HUES48 (cell line): ENCODE measurements at regions not wholly inside any gene's neighbourhood (a gene's known extent, or its start where the extent isn't known, plus 50 kb on each side); places are given as distances from the start of the nearest gene placed in this dataset.

ENCODE experiments used
- H3K27ac ChIP-seq: one replicate; pipeline ENCODE4 v1.7.0; 2013; ENCODE audit warnings: low read depth, low read length, inconsistent platforms
- H3K27me3 ChIP-seq: 2 replicates; pipeline ENCODE4 v1.6.1; 2013; ENCODE audit warnings: mild to moderate bottlenecking, low read length; ENCODE audit not compliant: control insufficient read depth, insufficient read depth
- H3K36me3 ChIP-seq: 2 replicates; pipeline ENCODE4 v1.6.1; 2013; ENCODE audit warnings: low read length; ENCODE audit not compliant: control insufficient read depth, insufficient read depth
- H3K4me1 ChIP-seq: 2 replicates; pipeline ENCODE4 v1.6.1; 2013; ENCODE audit warnings: mild to moderate bottlenecking, low read length; ENCODE audit not compliant: control insufficient read depth, insufficient read depth
- H3K4me3 ChIP-seq: 2 replicates; pipeline ENCODE4 v1.5.1; 2013; ENCODE audit warnings: mild to moderate bottlenecking, low read depth, low read length
- H3K9ac ChIP-seq: 2 replicates; pipeline ENCODE4 v1.6.1; 2013; ENCODE audit warnings: mild to moderate bottlenecking, low read depth, low read length, moderate library complexity
- H3K9me3 ChIP-seq: 2 replicates; pipeline ENCODE4 v1.6.1; 2013; ENCODE audit warnings: low read length; ENCODE audit not compliant: control insufficient read depth, insufficient read depth

DNA sequence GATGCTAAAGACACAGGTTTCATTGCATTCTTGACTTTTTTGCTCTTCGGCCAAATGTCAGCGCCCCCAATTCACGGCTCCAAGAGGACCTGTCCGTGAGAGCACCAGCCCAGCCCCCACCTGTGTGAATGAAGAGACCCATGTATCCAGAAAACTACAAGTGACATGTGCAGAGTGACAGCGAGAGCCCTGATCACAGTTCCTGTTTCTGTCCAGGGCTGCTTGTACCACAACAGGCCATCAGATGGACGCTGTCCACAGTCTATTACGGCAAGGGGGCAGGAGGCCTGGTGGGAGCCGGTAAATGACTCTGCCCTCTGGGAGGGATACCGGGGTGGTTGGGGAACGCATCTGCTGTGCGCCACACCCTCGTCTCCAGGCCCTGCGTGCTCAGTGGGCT, 520.9 kb upstream of the ID2 start:
- Histone ChIP-seq H3K36me3 (no peaks in the 10 kb centered on the region), H3K4me1 (peaks cover 20% of the 10 kb centered on the region), H3K9ac (no peak overlapping the region), H3K9me3 (no peaks in the 10 kb centered on the region), H3K4me3 (no peak overlapping the region), H3K27me3 (no peaks in the 10 kb centered on the region), H3K27ac (no peak overlapping the region)

DNA sequence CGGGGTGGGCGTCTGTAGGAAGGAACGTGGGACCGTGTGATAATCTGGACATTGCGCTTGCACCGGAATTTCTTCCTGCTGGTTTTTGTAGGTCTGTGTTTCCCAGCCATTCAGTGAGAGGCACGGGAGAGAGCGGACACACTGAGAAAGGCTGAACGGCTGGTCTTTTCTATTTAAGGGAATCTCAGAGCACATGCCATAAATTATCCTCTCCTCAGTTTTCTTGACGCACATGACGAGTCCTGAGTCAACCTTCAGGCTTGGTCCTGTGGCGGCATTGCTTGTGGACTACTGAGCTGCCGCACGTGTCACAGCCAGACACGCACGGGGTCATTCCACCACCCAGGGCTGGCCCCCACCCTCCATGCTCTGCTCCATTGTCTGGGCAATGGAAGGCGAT, 519.3 kb upstream of the ID2 start:
- no peak overlapping the region for H3K4me3 ChIP-seq
- H3K27me3 ChIP-seq, result no peaks in the 10 kb centered on the region
- H3K9me3 ChIP-seq, result no peaks in the 10 kb centered on the region
- H3K27ac ChIP-seq, result no peak overlapping the region
- peaks cover 20% of the 10 kb centered on the region for H3K4me1 ChIP-seq
- no peaks in the 10 kb centered on the region for H3K36me3 ChIP-seq
- H3K9ac ChIP-seq, result no peak overlapping the region

DNA sequence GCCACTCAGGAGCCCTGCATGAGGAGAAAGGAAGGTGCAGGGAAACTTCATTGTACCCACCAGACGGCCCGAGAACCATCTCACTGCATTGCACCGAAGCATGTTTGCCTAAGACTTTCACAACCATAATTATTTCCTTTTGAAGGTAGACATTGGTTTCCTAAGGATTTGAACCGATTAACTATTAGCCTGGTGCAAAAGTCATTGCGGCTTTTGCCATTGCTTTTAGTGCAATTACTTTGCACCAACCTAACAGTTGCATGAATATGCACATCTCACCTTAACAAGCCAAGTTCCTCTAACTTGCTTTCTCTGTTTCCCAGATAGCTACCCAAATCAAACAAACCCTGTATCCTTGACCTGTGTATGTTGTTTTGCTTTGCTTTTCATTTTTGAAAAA, 516.3 kb upstream of the ID2 start:
- Histone ChIP-seq H3K4me3 (no peak overlapping the region), H3K9ac (no peak overlapping the region), H3K27me3 (no peaks in the 10 kb centered on the region), H3K36me3 (no peaks in the 10 kb centered on the region), H3K27ac (no peak overlapping the region), H3K4me1 (no peaks in the 10 kb centered on the region), H3K9me3 (no peaks in the 10 kb centered on the region)

DNA sequence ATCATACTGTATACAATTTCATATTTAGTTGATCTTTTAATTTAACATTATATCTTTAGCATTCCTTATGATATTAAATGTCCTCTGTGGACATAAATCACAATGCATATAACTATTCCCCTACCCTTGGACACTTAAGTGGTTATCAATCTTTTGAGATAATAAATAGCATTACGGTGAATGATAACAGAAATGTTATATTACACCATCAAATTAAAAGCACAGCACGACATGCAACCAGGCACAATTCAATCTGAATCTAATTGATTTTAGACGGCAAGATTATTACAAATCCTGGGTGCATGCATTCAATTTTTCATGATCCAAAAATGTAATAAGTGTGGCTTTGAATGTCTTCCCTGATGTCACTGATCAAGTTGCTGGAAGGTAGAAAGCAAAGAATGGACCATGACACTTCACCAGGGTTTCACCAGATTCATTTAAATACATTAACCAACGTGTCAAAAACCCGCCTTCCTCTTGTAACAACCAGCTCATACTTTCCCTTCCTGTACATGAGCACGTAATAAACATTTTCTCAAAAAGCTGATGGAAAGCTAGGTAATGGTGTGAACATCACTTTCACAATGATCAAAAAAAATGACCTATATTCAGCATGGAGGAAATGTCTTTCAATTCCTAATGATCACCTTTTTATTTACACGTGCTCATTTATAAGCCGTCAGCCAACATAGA, 513.7 kb upstream of the ID2 start:
- no peaks in the 10 kb centered on the region for H3K4me1 ChIP-seq
- no peak overlapping the region for H3K27ac ChIP-seq
- no peaks in the 10 kb centered on the region for H3K27me3 ChIP-seq
- no peak overlapping the region for H3K4me3 ChIP-seq
- no peak overlapping the region for H3K9ac ChIP-seq
- no peaks in the 10 kb centered on the region for H3K9me3 ChIP-seq
- H3K36me3 ChIP-seq, result no peaks in the 10 kb centered on the region

DNA sequence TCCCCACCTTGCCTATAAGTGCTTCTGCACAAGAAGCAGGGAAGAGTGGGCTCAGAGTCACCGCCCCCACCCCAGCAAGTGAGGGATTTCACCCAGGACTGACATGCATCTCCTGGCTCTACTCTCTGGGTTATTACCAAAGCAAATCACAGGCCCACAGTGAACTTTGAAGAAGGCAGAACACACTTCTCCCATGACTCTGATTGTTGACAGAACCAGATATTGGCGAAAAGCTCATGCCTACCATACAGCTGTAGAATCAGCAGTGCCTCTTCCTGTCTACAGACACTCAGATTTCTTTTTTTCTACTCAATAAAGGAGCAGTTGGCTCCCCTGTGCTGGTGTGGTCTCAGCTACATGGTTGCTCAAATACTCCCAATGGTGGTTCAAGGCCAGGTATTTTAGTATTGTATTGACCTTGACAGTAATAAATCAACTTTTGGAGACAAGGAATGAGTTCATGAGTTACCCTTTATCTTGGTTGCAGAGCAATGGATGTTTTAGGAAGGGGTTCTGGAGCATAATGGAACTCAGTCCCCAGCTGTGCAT, 512.9 kb upstream of the ID2 start:
- no peak overlapping the region for H3K9ac ChIP-seq
- H3K36me3 ChIP-seq, result no peaks in the 10 kb centered on the region
- no peaks in the 10 kb centered on the region for H3K27me3 ChIP-seq
- 0 out of 2 replicates have a peak, but pooled peaks cover 4% of the 10 kb centered on the region for H3K4me1 ChIP-seq
- no peak overlapping the region for H3K27ac ChIP-seq
- no peak overlapping the region for H3K4me3 ChIP-seq
- H3K9me3 ChIP-seq, result no peaks in the 10 kb centered on the region

DNA sequence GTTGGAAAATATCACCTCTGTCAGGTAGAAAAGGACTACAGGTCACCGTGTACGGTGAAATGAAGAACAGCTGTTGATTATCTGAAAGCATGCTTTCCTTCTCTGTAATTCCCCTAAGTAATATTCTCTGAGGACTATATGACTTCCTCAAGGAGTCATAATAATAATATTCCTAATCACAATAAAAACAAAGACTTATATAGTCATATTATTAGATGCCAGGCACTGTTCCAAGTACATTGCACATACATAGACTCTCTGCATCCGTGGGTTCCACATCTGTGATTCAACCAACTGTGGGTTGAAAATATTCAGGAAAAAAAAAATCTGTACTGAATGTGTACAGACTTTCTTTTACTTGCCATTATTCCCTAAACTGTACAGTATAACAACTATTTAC, 512.4 kb upstream of the ID2 start:
- Histone ChIP-seq H3K27ac (no peak overlapping the region), H3K4me1 (0 out of 2 replicates have a peak, but pooled peaks cover 4% of the 10 kb centered on the region), H3K4me3 (no peak overlapping the region), H3K9ac (no peak overlapping the region), H3K27me3 (no peaks in the 10 kb centered on the region), H3K36me3 (no peaks in the 10 kb centered on the region), H3K9me3 (no peaks in the 10 kb centered on the region)

DNA sequence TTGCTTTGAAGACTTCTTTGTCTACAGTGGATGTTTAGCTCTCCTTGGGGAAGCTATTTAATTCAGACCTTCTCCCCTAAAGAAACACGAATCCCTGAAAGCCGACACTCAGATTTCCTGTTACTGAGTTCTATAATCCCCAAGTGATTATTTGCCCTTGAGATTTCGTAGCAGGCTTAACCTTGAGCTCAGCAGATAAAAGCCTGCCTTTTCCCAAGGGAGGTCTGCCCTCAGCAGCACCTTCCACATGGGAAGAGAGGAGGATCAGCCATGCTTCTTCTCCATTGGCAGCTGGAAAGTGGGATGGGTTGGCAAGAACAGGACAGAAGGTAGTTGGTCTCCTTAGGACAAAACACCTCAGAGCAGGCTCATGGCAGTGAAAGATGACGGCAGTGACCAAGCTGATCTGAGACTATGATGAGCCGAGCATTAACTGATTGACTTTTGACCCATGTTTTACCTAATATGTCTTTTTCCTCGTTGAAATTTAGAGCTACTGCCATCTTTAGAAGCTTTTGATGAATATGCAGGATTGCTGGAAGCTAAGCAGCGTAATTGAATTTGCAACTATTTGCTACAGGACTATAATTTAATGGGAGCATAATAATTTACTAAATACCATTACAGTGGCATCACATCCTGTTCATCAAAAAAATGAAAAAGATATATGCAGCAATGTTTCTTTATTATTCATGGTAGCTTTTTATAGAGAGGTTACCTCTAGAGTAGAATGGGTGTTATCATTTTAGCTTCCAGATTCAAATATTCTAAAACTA, 511.1 kb upstream of the ID2 start:
- Histone ChIP-seq H3K27ac (no peak overlapping the region), H3K4me3 (no peak overlapping the region), H3K4me1 (0 out of 2 replicates have a peak, but pooled peaks cover 4% of the 10 kb centered on the region), H3K9ac (no peak overlapping the region), H3K36me3 (no peaks in the 10 kb centered on the region), H3K27me3 (no peaks in the 10 kb centered on the region), H3K9me3 (no peaks in the 10 kb centered on the region)

DNA sequence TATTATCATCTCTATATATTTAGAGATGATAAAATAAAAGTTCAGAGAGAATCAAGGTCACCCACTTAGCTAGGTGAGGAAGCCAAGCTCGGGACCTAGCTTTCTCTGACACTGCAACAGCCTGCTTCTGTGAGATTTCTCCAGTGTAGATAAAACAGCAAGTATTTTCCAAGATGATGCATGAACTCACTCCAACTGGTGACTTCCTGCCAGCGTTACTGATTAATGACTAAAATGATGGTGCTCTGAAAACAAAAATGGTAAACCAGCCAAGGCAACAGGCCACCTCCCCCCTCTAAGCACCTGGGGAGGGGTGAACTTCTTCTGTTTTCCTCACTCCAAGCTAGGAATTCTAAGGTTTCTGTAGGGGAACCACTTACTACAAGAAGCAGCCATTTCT, 510.2 kb upstream of the ID2 start:
- no peak overlapping the region for H3K27ac ChIP-seq

DNA sequence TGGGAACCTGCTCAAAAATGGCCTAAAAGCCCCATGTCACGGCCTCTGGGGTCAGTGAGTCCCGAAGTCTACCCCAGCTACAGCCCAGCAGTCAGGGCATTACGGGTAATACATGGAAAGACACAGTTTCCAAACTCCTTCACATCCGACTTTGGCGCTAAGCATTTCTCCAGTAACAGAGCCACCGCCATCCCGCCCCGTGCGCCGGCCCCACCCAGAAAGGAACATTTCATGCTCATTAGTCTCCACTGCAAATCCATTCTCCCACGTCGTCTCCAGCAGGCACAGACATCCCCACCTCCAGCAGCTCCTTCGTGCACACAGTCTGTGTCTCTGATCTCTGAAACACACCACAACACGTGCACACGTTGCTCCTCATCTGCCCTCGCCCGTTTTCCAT, 509.2 kb upstream of the ID2 start:
- no peak overlapping the region for H3K4me3 ChIP-seq
- no peak overlapping the region for H3K9ac ChIP-seq
- H3K36me3 ChIP-seq, result no peaks in the 10 kb centered on the region
- H3K9me3 ChIP-seq, result no peaks in the 10 kb centered on the region
- 0 out of 2 replicates have a peak, but pooled peaks cover 4% of the 10 kb centered on the region for H3K4me1 ChIP-seq
- no peak overlapping the region for H3K27ac ChIP-seq
- no peaks in the 10 kb centered on the region for H3K27me3 ChIP-seq

More for the DNA sequence above, 510.2 kb upstream of the ID2 start:
- H3K36me3 ChIP-seq, result no peaks in the 10 kb centered on the region
- no peaks in the 10 kb centered on the region for H3K9me3 ChIP-seq
- no peak overlapping the region for H3K4me3 ChIP-seq
- 0 out of 2 replicates have a peak, but pooled peaks cover 4% of the 10 kb centered on the region for H3K4me1 ChIP-seq
- no peak overlapping the region for H3K9ac ChIP-seq
- no peaks in the 10 kb centered on the region for H3K27me3 ChIP-seq

DNA sequence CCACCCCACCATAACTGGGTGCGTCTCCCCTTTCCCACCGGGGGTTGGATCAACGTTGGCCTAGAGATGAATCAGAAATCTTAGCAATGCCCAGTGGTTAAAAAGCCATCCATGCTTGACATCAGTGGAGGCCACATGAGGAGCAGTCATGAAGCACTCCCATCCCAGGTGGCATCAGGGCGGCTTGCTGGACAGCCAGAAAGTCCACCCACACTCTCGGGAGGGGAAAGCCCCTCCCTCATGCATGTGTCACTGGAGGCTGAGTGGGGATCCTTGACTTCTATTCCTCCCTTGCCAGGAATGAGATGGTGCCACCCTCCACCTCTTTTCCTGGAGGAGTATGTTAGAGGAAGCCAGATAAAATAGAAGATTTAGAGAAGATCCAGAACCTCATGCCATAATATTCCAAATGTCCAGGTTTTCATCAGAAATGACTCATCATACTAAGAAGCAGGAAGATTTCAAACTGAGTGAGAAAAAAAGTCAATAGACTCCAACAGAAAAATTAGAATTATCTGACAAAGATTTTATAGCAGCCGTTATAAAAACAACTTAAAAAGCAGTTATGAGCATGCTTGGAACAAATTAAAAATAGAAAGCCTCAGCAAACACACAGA, 507.1 kb upstream of the ID2 start:
- no peak overlapping the region for H3K4me3 ChIP-seq
- H3K27me3 ChIP-seq, result no peaks in the 10 kb centered on the region
- no peak overlapping the region for H3K27ac ChIP-seq
- no peaks in the 10 kb centered on the region for H3K9me3 ChIP-seq
- H3K36me3 ChIP-seq, result no peaks in the 10 kb centered on the region
- H3K9ac ChIP-seq, result no peak overlapping the region
- 0 out of 2 replicates have a peak, but pooled peaks cover 4% of the 10 kb centered on the region for H3K4me1 ChIP-seq

DNA sequence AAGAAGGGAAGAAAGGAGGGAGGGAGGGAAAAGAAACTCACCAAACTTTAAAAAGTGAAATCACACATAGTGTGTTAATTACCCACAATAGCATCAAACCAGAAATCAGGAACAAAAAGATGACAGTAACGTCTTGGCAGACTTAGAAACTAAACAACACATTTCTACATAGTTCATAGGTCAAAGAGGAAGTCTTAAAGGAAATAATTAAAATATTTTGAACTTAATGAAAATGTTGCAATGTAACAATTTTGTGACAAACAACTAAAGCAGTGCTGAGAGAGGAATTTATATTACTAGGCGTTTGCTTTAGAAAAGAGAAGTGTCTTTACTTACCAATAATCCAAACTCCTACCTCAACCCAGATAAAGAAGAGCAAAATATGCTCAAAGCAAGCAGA, 505.0 kb upstream of the ID2 start:
- Histone ChIP-seq H3K27ac (no peak overlapping the region), H3K4me1 (0 out of 2 replicates have a peak, but pooled peaks cover 4% of the 10 kb centered on the region), H3K9ac (no peak overlapping the region), H3K4me3 (no peak overlapping the region), H3K27me3 (no peaks in the 10 kb centered on the region), H3K36me3 (no peaks in the 10 kb centered on the region), H3K9me3 (no peaks in the 10 kb centered on the region)
